GM18511 (cell line): ENCODE measurements at regions not wholly inside any gene's neighbourhood (a gene's known extent, or its start where the extent isn't known, plus 50 kb on each side); places are given as distances from the start of the nearest gene placed in this dataset.

ENCODE experiments used
- ATAC-seq: cut with Tn5 transposase; IDR thresholded peaks from one replicate; pipeline ENCODE4 v1.9.1; 2021; ENCODE audit warnings: mild to moderate bottlenecking, moderate library complexity; ENCODE audit not compliant: unreplicated experiment

GRCh38 chrX:30414144-30414543 lies 105.0 kb upstream of the NR0B1 start:
- ATAC-seq: peak; percentile 94

DNA sequence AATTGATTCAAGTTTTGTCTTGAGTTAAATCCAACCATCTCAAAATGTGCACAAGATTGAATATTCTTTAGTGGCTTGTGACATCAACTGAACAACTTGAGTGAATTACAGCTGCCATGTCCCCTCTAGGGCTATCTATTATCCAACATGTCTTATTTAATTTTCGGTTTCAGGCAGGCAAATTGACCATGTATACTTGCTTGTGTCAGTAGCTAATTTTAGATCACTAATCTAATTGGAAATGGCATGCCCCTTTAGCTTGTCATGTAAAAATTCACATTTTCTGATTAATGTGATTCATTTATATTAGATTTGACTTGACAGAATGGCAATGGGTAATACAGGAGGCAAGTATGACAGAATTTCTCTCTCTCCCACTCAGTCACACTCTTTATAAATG lies 93.2 kb upstream of the NR0B1 start:
- ATAC-seq: no peak

DNA sequence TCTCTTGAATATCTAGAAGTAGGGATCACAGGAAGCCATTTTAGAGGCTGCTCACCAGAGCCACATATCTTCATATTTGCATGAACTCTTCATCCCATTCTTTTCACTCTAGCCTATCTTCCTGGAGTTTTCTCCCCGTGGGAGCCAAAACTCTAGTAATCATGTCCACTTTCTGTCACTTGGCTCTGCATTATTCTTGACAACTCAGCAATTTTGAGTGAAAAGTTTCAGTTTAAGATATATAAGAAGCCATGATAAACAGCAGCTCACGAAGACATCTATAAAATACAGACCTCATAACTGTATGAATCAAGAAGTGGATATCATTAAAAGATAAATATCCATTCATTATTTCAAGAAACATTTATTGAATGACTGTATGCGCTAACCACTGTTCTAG lies 79.1 kb upstream of the NR0B1 start:
- ATAC-seq: no peak

- no peak for ATAC-seq
Observed at GRCh38 chrX:30373951-30374350, 64.8 kb upstream of the NR0B1 start.

DNA sequence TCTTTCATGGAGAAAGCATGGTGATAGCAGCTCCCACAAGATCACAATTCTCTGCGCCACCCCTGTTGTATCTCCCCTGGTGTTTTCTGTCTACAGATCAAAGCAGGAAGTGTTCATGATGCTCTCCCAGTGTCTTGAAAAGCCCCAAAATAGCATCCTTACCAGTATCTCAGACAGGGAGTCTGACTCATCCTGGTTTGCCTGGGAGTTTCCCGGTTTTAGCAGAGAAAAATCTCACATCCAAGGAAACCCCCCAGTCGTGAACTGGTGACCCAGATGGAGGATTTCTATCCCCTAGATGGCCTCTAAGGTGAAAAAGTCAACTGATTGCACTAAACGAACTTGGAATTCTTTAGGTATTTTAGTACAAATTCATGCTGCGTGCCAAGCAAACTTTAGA lies 64.3 kb upstream of the NR0B1 start:
- no peak for ATAC-seq

DNA sequence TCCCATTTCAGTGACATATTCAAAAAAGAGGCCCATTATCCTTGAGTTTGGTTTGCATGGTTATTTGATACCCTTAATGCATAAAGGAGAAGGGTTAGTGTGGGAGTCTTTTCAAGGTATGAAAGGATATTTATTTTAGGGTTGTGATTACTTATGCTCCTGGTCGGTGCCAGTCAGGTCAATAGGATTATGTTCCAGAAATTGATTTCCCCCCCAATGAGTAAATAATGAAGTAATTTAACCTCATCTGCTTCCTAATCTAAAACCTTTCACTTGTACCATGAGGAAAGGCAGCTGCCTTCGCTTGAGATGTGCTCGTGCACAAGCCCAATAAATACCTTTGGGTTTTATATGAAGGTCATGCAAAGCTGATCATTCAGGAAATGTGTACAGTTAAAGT lies 55.0 kb upstream of the NR0B1 start:
- ATAC-seq: no peak
